ENCODE measurements at regions not wholly inside any gene's neighbourhood (a gene's known extent, or its start where the extent isn't known, plus 50 kb on each side); places are given as distances from the start of the nearest gene placed in this dataset.
"Not testable (repeated sequence)": the region's sequence is repeated elsewhere in the genome, so short reads cannot be mapped to it uniquely, and the experiment has no call there.

DNA sequence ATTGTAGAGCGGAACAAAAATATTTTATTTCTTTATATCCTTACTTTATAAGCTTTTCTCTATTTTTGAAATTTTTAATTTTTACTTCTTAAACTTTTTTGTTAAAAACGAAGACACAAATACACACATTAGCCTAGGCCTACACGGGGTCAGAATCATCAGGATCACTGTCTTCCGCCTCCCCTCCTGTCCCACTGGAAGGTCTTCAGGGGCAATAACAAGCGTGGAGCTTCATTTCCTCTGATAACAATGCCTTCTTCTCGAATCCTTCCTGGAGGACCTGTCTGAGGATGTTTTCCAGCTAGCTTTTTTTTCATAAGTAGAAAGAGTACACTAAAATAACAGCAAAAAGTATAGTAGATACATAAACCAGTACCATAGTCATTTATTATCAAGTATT is 77.7 kb upstream of the DGKG start:
- no peaks in the 10 kb centered on the region for H3K36me3 ChIP-seq (ENCODE audit: control insufficient read depth in 2 of 2, extremely low read depth in 1 of 2, insufficient read depth in 2 of 2, low read length in 2 of 2)
- intact Hi-C loops (cut with micrococcal nuclease): no loop called here
- POLR2A ChIA-PET: no interaction called here
- H4K20me1 ChIP-seq (replicated peaks; ENCODE audit: control insufficient read depth, extremely low read depth, insufficient read depth, low read length): no peaks in the 10 kb centered on the region
- H3K9me3 ChIP-seq (replicated peaks; ENCODE audit: control insufficient read depth, insufficient read depth, low read length): no peaks in the 10 kb centered on the region
- TF ChIP-seq, protein P1, sequence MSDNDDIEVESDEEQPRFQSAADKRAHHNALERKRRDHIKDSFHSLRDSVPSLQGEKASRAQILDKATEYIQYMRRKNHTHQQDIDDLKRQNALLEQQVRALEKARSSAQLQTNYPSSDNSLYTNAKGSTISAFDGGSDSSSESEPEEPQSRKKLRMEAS (IDR thresholded peaks at IDR 0.05; ENCODE audit: insufficient read depth, insufficient read length): no peak
- TF ChIP-seq, protein P2, sequence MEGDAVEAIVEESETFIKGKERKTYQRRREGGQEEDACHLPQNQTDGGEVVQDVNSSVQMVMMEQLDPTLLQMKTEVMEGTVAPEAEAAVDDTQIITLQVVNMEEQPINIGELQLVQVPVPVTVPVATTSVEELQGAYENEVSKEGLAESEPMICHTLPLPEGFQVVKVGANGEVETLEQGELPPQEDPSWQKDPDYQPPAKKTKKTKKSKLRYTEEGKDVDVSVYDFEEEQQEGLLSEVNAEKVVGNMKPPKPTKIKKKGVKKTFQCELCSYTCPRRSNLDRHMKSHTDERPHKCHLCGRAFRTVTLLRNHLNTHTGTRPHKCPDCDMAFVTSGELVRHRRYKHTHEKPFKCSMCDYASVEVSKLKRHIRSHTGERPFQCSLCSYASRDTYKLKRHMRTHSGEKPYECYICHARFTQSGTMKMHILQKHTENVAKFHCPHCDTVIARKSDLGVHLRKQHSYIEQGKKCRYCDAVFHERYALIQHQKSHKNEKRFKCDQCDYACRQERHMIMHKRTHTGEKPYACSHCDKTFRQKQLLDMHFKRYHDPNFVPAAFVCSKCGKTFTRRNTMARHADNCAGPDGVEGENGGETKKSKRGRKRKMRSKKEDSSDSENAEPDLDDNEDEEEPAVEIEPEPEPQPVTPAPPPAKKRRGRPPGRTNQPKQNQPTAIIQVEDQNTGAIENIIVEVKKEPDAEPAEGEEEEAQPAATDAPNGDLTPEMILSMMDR (IDR thresholded peaks at IDR 0.05; ENCODE audit: extremely low read depth in 1 of 2, insufficient read depth in 1 of 2, low read depth in 1 of 2, low read length in 2 of 2): no peak
- TF ChIP-seq FOS (IDR thresholded peaks at IDR 0.05; ENCODE audit: borderline replicate concordance, insufficient read depth, low read length): no peak
- TF ChIP-seq JUN (IDR thresholded peaks at IDR 0.05; ENCODE audit: borderline replicate concordance, insufficient read depth, insufficient read length, low read depth): no peak
- TF ChIP-seq MYC (IDR thresholded peaks at IDR 0.05; ENCODE audit: low read depth, low read length): no peak
- no peak for TF ChIP-seq EZH2 (IDR thresholded peaks at IDR 0.05; ENCODE audit: borderline replicate concordance, low read depth, low read length, severe bottlenecking)
- TF ChIP-seq GATA2 (IDR thresholded peaks at IDR 0.05; ENCODE audit: insufficient read depth, insufficient read length, low read depth, low read length): no peak
- TF ChIP-seq POLR2AphosphoS5 (IDR thresholded peaks at IDR 0.05; ENCODE audit: insufficient read depth, low read depth, low read length): no peak
- TF ChIP-seq POLR2A (IDR thresholded peaks at IDR 0.05; ENCODE audit: low read depth, low read length): no peak
- H3K4me2 ChIP-seq (ENCODE audit: insufficient read depth, low read length): no peak overlapping the region
- no peak overlapping the region for H2AFZ ChIP-seq (ENCODE audit: low read depth, low read length)
- dilution Hi-C loops (cut with MboI; ENCODE audit: extremely low pct_ligation_motif_present, low sequenced_read_pairs): no loop called here
- no peaks in the 10 kb centered on the region for H3K79me2 ChIP-seq (ENCODE audit: control insufficient read depth, insufficient read depth, low read length)
- CTCF ChIA-PET: no interaction called here
- no peak overlapping the region for H3K9ac ChIP-seq (replicated peaks; ENCODE audit: extremely low read depth, insufficient read depth, low read length)
- H3K27me3 ChIP-seq (ENCODE audit: control insufficient read depth in 2 of 2, insufficient read depth in 2 of 2, low read length in 2 of 2): no peaks in the 10 kb centered on the region
- DNase-seq (ENCODE audit: low read depth, low spot score) (no peak), FAIRE-seq (no peak)
- H3K27ac ChIP-seq (ENCODE audit: insufficient read depth, low read depth, low read length): no peak overlapping the region
- no peak overlapping the region for H3K4me3 ChIP-seq (replicated peaks in 1 of 3; ENCODE audit: insufficient read depth in 1 of 3, low read depth in 1 of 3, low read length in 3 of 3)
- no TSS peak for BruUV-seq (replicated peaks)
- no peaks in the 10 kb centered on the region for H3K4me1 ChIP-seq (ENCODE audit: control insufficient read depth, extremely low read depth, insufficient read depth, low read length)
- H3K9me1 ChIP-seq (replicated peaks; ENCODE audit: control insufficient read depth, extremely low read depth, insufficient read depth, low read length): no peaks in the 10 kb centered on the region

DNA sequence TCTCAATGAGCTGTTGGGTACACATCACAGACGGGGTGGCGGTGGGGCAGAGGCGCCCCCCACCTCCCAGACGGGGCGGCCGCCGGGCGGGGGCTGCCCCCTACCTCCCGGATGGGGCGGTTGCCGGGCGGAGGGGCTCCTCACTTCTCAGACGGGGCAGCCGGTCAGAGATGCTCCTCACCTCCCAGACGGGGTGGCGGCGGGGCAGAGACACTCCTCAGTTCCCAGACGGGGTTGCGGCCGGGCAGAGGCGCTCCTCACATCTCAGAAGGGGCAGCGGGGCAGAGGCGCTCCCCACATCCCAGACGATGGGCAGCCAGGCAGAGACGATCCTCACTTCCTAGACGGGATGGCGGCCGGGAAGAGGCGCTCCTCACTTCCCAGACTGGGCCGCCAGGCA is 73.3 kb upstream of the DGKG start:
- H2AFZ ChIP-seq (ENCODE audit: low read depth, low read length); POLR2A ChIA-PET; H4K20me1 ChIP-seq (replicated peaks; ENCODE audit: control insufficient read depth, extremely low read depth, insufficient read depth, low read length); DNase-seq (ENCODE audit: low read depth, low spot score); H3K79me2 ChIP-seq (ENCODE audit: control insufficient read depth, insufficient read depth, low read length); H3K9ac ChIP-seq (replicated peaks; ENCODE audit: extremely low read depth, insufficient read depth, low read length); BruUV-seq (replicated peaks); H3K4me2 ChIP-seq (ENCODE audit: insufficient read depth, low read length); intact Hi-C loops (cut with micrococcal nuclease); CTCF ChIA-PET; H3K9me3 ChIP-seq (replicated peaks; ENCODE audit: control insufficient read depth, insufficient read depth, low read length); H3K4me1 ChIP-seq (ENCODE audit: control insufficient read depth, extremely low read depth, insufficient read depth, low read length); H3K27me3 ChIP-seq (ENCODE audit: control insufficient read depth in 2 of 2, insufficient read depth in 2 of 2, low read length in 2 of 2); H3K27ac ChIP-seq (ENCODE audit: insufficient read depth, low read depth, low read length); dilution Hi-C loops (cut with MboI; ENCODE audit: extremely low pct_ligation_motif_present, low sequenced_read_pairs); H3K9me1 ChIP-seq (replicated peaks; ENCODE audit: control insufficient read depth, extremely low read depth, insufficient read depth, low read length); H3K4me3 ChIP-seq (replicated peaks in 1 of 3; ENCODE audit: insufficient read depth in 1 of 3, low read depth in 1 of 3, low read length in 3 of 3); H3K36me3 ChIP-seq (ENCODE audit: control insufficient read depth in 2 of 2, extremely low read depth in 1 of 2, insufficient read depth in 2 of 2, low read length in 2 of 2); FAIRE-seq: not testable (repeated sequence)
